Right renal cortex interstitium (tissue), 3 donors: ENCODE measurements at regions not wholly inside any gene's neighbourhood (a gene's known extent, or its start where the extent isn't known, plus 50 kb on each side); places are given as distances from the start of the nearest gene placed in this dataset.

Experiments used
- DNase-seq, 3 donors: peaks; one replicate each; pipeline ENCODE4 v3.0.0-alpha.2; 2013; ENCODE audit warnings: low read depth in 3 of 3, low spot score in 2 of 3

DNA sequence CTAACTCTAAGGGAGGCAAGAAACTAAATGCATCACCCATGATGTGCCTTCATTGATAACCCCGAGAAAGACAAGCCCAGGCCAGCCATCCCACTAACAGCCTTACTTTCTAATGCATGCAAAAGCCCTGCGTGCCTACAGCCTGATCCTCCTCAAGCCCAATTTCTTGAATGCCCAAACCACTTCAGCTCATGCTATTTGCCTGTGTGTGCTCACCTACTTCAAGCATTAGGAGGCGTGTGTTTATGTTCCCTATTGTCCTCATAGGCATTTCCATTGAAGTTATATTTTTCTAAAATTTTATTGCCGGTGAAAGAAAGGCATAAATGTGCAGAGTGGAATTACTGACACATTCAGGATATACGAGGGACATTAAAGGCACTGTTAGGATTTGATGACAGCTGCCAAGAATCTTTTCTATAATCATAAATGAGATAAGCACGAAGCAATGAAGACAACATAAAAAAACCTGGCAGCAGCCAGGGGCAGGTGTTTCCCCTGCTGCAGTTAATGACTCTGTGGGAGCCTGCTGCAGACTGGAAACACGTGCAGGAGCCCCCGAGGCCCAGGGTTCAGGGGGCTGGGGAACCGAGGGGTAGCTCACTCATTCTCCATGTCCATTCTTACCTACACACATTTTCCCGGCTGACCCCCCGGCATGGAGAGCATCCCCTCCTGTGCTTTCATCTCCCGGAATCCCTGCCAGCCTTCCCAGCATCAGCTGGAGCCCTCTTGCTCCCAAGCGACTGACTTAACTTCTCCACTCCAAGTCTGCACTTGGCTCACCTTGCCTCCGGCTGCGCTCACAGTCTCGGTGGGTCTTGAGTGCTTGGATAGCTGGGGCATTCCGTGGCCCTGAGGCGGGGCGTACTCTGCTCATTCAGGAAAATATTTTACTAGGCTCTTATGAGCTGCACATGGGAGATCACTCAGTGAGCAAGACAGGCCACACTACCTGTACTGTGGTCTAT is 292.3 kb upstream of the SIX2 start:
- no peak for DNase-seq

DNA sequence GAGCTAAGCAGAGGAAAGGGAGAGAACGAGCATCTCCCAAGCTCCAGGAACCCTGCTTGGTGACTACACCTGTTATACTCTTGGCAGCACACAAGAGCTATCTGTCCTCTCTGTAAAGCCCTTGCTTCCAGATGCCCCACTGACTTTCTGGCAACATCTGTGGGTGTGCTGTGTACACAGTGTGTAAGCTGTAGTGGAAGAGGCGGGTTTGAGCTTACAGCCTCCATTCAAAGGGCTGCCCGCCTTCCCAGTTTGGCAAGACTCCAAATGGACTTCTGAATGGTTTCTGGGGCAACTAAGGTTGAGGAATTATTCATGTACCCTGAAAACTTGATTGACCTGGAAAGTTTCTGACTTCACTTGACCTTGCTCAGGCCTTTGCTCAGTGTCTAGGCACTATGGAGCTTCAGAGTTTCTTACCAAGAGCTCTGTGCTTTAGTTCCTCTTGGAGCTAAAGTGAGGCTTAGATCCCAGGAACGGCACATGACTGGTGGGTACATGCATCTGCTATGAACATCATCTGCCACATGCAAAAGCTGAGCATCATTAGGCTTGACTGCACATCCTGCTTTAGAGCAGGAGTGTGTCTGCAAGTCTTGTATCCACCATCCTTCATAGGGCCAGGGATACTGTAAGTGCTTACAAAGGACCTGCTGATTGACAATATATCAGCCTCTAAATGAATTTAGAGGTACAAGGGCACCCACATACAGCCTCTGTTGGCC is 290.9 kb upstream of the SIX2 start:
- no peak for DNase-seq

GRCh38 chr2:45299361-45299760 is 290.1 kb upstream of the SIX2 start:
- DNase-seq = no peak

- DNase-seq = no peak
These were observed 283.9 kb upstream of the SIX2 start for GRCh38 chr2:45293182-45293581.

- DNase-seq = no peak
These were observed 282.0 kb upstream of the SIX2 start for GRCh38 chr2:45291296-45291701.

DNA sequence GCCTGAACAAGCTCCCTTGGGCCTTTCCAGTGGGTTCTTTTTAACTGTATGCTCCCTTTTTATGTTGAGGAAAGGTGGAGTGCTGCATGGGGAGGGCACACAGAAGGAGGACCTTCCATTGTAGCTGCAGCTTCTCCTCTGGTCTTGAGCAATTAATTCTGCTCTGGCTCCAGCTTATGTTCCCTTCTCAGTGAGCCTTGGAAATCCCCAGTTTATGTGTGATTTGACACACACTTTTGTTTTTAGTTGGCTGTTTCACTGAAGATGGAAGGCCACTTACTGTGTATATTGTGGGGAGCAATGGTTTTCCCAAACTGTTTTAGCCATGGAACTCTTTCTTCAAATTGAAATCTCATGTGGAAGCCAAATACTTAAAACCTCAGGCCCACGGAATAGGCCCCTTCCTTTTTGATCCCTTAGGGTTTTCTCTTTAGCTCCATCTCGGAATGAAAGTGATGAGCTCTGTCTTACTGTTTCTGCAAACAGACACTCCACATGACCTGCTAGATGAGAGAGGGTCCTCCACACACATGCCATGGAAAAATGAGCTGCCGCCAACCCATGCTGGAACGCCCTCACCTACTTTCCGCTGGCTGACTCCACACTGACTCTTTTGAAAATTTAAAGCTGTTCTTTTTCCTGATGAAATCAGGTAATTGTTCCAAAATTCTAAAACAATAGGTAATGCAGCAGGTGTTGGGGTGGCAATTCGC is 280.9 kb upstream of the SIX2 start:
- DNase-seq = no peak

GRCh38 chr2:45288532-45289417 is 279.5 kb upstream of the SIX2 start:
- no peak for DNase-seq

DNA sequence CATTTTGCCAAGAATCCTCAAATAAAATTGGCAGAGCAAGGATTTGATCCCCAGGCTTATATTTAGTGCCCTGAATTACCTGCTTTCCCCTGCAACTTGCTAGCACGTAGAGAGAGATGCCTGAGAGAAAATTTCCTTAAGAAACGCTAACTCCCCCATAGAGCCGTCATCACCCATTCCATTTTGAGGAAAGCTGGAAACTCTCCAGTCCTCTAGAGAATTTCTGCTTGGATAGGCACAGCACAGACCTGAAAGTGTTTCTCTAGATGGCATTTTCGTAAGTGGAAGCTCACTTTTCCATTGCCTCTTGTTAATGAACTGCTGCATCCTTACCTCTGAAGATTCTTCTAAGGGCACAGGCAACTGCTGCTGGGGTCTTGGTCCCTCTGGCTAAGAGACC is 277.8 kb upstream of the SIX2 start:
- DNase-seq = no peak

DNA sequence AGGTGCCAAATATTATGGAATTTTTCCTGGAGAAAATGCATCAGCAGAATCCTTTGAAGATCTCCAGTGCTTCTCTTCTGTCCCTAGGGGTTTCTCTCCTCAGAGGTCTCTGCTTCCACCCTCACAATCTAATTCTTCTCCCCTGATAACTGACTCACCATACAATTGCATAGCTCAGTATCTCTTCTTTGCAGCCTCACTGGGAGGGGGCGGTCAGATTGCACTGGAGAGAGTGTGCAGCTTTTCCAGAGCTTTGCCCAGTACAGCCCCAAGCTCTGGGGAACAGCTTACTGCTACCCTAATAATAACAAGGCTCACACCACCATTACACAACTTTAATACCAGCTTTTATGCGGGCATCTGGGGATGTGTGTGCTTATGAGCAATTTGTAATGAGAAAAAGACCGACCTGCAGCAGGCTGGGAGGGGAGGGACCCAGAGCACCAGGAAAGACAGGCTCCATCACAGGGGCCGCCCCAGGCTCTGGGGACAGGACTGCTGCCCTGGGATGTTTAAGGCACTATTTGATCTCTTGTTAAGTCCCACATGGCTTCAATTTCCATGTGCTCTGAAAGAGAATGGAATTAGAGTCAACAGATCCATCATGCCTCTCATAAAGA is 276.6 kb upstream of the SIX2 start:
- DNase-seq = no peak

DNA sequence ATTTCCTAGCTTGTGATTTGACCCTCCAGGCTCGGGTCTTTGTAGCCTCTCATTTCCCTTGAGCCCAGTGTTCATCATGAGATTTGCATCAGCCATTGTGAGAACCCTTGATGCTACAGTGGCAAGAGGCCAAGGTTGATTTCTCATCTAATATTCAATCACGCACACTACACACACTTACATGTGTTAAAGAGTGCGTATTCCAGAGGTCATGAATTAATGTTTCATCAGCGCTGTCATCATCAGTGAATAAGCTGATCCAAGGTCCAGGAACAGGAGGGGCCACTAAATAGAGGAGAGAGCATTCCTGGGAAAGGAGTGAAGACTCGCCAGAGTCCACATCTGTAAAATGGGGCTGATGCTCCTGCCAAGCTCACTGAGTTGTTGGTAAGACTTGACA is 276.1 kb upstream of the SIX2 start:
- DNase-seq = no peak

GRCh38 chr2:45284621-45284995 is 275.4 kb upstream of the SIX2 start:
- no peak for DNase-seq

DNA sequence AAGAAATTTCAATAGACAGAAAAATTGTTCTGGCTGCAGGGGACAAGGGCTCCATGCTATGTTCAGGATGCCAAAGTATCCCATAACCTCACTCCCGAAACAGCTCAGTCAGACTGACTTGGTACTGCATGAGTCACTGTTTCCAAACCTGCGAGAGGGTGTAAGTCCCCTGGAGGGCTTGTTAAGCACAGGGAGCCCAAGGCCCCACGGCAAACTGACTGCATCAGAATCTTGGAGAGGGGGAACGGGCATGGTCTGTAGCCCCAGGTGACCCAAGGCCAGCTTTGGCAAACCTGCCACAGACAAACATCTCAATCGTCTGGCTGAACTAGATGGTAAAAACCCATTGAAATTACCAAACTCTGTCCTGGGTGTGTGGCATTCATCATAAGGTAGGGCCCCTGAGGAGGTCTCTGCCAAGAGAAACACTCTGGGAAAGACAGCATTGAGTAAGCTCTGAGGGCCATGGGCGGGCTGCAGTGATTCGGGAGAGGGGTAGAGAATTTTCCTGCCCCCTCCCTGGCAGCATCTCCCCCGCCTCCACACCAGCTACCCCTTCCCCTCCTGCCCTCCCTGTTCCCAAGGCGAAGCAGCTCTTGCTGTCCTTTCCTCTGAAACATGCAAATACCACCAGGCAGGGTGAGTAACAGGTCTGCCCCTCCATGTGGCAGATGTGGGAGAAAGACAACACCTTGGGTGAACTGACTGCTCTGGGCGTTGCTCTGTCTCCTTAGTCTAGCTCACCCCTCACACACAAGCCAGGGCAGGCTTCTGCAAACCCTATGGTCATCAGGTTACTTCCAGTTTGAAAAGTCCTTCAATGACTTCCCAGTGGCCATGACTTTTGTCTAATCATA is 274.7 kb upstream of the SIX2 start:
- DNase-seq = no peak

DNA sequence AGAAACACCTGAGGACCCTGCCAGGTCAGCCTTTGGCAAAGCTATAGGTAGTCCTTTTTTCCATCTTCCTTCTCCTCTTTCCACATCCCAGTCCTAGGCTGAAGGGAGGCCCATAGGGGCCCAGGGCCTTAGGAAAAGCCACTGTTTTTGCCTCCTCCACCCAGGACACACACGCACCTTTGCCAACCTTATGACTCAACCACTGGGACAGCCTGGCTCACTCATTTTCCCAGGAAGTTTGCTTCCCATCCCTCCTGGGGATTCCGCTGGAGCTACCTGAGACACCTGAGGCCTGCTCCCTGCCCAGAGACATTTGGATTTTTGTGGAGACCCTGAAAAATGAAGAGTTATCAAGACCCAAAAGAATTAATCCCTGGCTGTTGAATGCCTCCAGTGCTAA is 273.4 kb upstream of the SIX2 start:
- no peak for DNase-seq

DNA sequence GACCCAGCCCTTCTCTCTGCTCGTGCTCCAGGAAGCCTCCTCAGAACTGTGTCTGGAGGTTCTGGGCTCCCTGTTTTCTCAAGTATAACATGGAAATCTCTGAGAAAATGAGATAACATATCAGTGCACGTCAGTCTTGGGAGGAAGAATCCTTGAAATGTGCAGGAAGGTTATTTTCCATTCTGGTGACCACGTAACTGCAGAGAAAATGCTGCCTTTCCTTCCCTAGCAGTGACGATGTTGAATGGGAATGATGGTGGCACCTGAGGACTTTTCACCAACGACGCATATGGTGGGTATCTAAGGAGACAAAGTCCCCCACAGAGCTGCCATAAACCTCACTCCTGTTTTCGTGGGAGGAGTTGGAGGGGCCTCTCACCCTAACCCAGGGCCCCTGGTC is 272.1 kb upstream of the SIX2 start:
- no peak for DNase-seq

DNA sequence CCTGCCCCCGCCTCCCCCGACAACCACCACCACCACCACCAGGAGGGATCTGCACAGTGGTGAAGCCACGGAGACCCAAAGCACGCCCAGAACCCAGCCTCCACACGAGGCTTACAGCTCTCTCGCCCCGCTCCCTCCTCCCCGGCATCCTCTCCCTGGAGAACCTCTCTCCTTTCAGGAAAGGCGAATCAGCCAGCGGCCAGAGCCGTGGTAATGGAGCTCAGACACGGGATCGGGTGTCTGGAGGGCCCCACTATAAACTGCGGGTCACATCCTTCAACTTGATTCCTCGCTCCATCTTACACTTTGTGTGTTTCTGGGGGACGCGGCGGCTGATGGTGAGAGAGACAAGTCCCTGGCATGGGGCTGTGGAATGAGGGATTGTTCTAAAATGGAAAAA is 271.5 kb upstream of the SIX2 start:
- peak in 1 of 3 donors; percentile 45 for DNase-seq

DNA sequence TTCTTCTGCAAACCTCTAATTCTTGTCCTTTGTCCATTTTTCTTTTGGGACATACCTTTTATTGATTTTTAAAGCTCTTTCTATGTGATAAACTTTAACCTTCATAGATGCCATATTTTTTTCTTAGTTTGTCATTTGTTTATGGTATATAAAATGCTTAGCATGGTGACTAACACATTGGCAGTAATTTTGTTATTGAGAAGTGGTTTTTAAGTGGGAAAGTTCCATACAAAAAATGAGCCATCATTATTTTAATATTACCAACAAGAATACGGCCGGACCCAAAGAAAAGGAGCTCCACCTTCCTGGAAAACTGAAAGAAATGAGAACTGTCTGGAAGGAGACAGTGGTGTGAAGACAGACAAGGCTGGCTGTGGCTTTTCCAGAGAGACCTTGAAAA is 270.1 kb upstream of the SIX2 start:
- DNase-seq = no peak

DNA sequence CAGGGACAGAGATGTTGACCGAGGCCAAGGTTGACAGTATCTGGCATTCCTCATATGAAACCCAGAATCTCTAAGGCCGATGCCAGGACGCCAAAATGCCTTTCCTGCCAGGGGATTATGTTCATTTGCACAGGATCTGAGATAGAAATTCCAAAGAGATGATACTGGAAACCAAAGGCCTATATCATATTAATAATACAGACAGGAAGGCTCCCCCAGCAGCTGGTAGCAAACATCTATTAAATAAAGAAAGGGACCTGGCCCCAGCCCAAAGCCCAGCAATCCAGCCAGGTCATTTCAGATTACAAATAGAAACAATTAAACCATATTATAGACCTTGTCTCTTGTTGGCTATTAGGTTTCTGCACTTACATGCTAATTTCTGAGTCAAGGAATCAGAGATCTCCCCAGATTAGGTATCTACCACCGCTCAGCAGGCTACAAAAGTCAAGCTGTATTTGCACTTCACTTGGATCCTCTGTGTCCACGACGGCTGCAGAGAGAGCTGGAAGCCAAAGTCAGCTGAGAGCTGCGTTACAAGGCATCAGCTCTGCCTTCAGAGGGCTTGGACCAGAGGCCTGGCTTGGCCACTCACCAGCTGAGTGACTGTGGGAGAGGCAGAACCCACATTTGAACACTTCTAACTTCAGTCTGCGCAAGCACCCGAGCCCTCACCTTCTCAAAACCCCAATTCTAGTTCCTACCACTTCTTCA is 269.3 kb upstream of the SIX2 start:
- no peak for DNase-seq

DNA sequence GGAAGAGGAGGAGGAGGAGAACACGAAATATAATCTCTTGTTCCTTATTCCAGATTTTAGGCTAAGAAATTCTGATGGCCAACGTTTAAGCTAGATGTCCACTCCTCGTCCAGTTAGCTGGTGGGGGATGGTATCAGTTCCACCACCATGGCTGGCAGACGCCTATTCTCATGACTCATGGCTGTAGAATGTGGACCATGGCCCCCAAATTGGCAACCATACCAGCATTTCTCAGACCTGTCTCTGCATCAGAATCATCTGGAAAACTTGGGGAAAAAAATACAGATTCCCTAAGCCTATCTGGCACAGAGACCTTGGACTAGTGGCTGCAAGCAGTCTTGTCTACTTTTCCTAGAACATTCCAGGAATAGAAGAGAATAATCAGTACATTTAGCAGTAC is 267.7 kb upstream of the SIX2 start:
- no peak for DNase-seq
